Hepatocyte (in vitro differentiated cells): ENCODE measurements at regions not wholly inside any gene's neighbourhood (a gene's known extent, or its start where the extent isn't known, plus 50 kb on each side); places are given as distances from the start of the nearest gene placed in this dataset.

Experiments
- DNase-seq: peaks from one replicate; pipeline ENCODE4 v3.0.0-alpha.2; 2016; ENCODE audit warnings: low spot score
- H2AFZ ChIP-seq: fragments of 200-600 bp; sonication (generic); 2 replicates; pipeline ENCODE4 v1.6.0; 2016; ENCODE audit warnings: antibody characterized with exemption, mild to moderate bottlenecking
- H3K27ac ChIP-seq: fragments of 200-600 bp; sonication (generic); 2 replicates; pipeline ENCODE4 v1.5.1; 2016; ENCODE audit warnings: mild to moderate bottlenecking
- H3K27me3 ChIP-seq: fragments of 200-600 bp; sonication (generic); 2 replicates; pipeline ENCODE4 v1.6.1; 2016
- H3K36me3 ChIP-seq: fragments of 200-600 bp; sonication (generic); replicated peaks from 2 replicates; pipeline ENCODE4 v1.5.1; 2016; ENCODE audit warnings: low read depth; ENCODE audit not compliant: insufficient read depth
- H3K4me1 ChIP-seq: fragments of 200-600 bp; sonication (generic); 2 replicates; pipeline ENCODE4 v1.5.1; 2016; ENCODE audit warnings: mild to moderate bottlenecking, moderate library complexity; ENCODE audit not compliant: insufficient read depth
- H3K4me2 ChIP-seq: fragments of 200-600 bp; sonication (generic); 2 replicates; pipeline ENCODE4 v1.6.0; 2016
- H3K4me3 ChIP-seq: fragments of 200-600 bp; sonication (generic); 2 replicates; pipeline ENCODE4 v1.5.1; 2016; ENCODE audit warnings: mild to moderate bottlenecking
- H3K79me2 ChIP-seq: fragments of 200-600 bp; sonication (generic); 2 replicates; pipeline ENCODE4 v1.6.0; 2017; ENCODE audit warnings: mild to moderate bottlenecking
- H3K9me2 ChIP-seq: fragments of 200-600 bp; sonication (generic); replicated peaks from 2 replicates; pipeline ENCODE4 v1.6.0; 2017; ENCODE audit warnings: mild to moderate bottlenecking; ENCODE audit not compliant: insufficient read depth
- H3K9me3 ChIP-seq: fragments of 200-600 bp; sonication (generic); 2 replicates; pipeline ENCODE4 v1.5.1; 2016; ENCODE audit warnings: low read depth, mild to moderate bottlenecking
- H4K20me1 ChIP-seq: fragments of 200-600 bp; sonication (generic); 2 replicates; pipeline ENCODE4 v1.6.0; 2016; ENCODE audit warnings: mild to moderate bottlenecking; ENCODE audit not compliant: insufficient read depth, poor library complexity, severe bottlenecking
- CTCF ChIP-seq: fragments of 200-600 bp; sonication (generic); IDR thresholded peaks from 2 replicates; pipeline ENCODE4 v1.5.1; 2016; ENCODE audit warnings: antibody characterized with exemption, mild to moderate bottlenecking; ENCODE audit not compliant: poor library complexity
- EZH2 ChIP-seq: fragments of 200-600 bp; sonication (generic); IDR thresholded peaks from 2 replicates; pipeline ENCODE4 v1.6.1; 2016; ENCODE audit warnings: antibody characterized with exemption, mild to moderate bottlenecking, borderline replicate concordance
- EZH2phosphoT487 ChIP-seq: fragments of 200-600 bp; sonication (generic); IDR thresholded peaks from one replicate; pipeline ENCODE4 v1.6.1; 2018; ENCODE audit warnings: antibody characterized with exemption, mild to moderate bottlenecking, low read depth, moderate library complexity; ENCODE audit not compliant: unreplicated experiment, severe bottlenecking
- WGBS: methylation state at CpG from one replicate; pipeline ENCODE4 v1.1.6; 2016; ENCODE audit warnings: low lambda C conversion rate; ENCODE audit errors: missing lambda C conversion rate; 5-methylcytosine and 5-hydroxymethylcytosine counted together

GRCh38 chr22:48141301-48141700, 1378.9 kb downstream of the TBC1D22A start:
- no peaks in the 10 kb centered on the region for H3K27me3 ChIP-seq
- H3K4me1 ChIP-seq = peaks cover 3% of the 10 kb centered on the region
- DNase-seq = no peak
- H3K4me3 ChIP-seq = no peak overlapping the region
- no peak overlapping the region for H3K4me2 ChIP-seq
- TF ChIP-seq EZH2phosphoT487 (no peak), CTCF (no peak), EZH2 (no peak)
- no peaks in the 10 kb centered on the region for H3K79me2 ChIP-seq
- no peaks in the 10 kb centered on the region for H4K20me1 ChIP-seq
- no peaks in the 10 kb centered on the region for H3K9me3 ChIP-seq
- no peaks in the 10 kb centered on the region for H3K9me2 ChIP-seq
- no peak overlapping the region for H3K27ac ChIP-seq
- no peaks in the 10 kb centered on the region for H3K36me3 ChIP-seq
- no peak overlapping the region for H2AFZ ChIP-seq
- WGBS = 86% methylated on average over 10 of the region's 10 CpGs

GRCh38 chr22:48140261-48140813, 1377.9 kb downstream of the TBC1D22A start:
- H3K27me3 ChIP-seq = no peaks in the 10 kb centered on the region
- no peak for DNase-seq
- no peak for TF ChIP-seq EZH2phosphoT487
- TF ChIP-seq EZH2 = no peak
- TF ChIP-seq CTCF = no peak
- H3K36me3 ChIP-seq = no peaks in the 10 kb centered on the region
- H3K4me1 ChIP-seq = peaks cover 3% of the 10 kb centered on the region
- H3K9me3 ChIP-seq = no peaks in the 10 kb centered on the region
- no peaks in the 10 kb centered on the region for H3K79me2 ChIP-seq
- H2AFZ ChIP-seq = no peak overlapping the region
- no peak overlapping the region for H3K4me3 ChIP-seq
- 94% methylated on average over 10 of the region's 10 CpGs for WGBS
- no peak overlapping the region for H3K27ac ChIP-seq
- no peak overlapping the region for H3K4me2 ChIP-seq
- H4K20me1 ChIP-seq = no peaks in the 10 kb centered on the region
- no peaks in the 10 kb centered on the region for H3K9me2 ChIP-seq

- H3K27me3 ChIP-seq = no peaks in the 10 kb centered on the region
- H3K36me3 ChIP-seq = no peaks in the 10 kb centered on the region
- H2AFZ ChIP-seq = no peak overlapping the region
- DNase-seq = no peak
- no peaks in the 10 kb centered on the region for H3K79me2 ChIP-seq
- peaks cover 3% of the 10 kb centered on the region for H3K4me1 ChIP-seq
- H3K9me3 ChIP-seq = no peaks in the 10 kb centered on the region
- H3K9me2 ChIP-seq = no peaks in the 10 kb centered on the region
- 96% methylated on average over 8 of the region's 8 CpGs for WGBS
- no peaks in the 10 kb centered on the region for H4K20me1 ChIP-seq
- H3K27ac ChIP-seq = no peak overlapping the region
- H3K4me3 ChIP-seq = no peak overlapping the region
- TF ChIP-seq CTCF (no peak), EZH2 (no peak), EZH2phosphoT487 (no peak)
- H3K4me2 ChIP-seq = no peak overlapping the region
These were observed 1377.3 kb downstream of the TBC1D22A start for GRCh38 chr22:48139776-48140175.

- Histone ChIP-seq H3K4me2 (no peak overlapping the region), H3K79me2 (no peaks in the 10 kb centered on the region), H3K27me3 (no peaks in the 10 kb centered on the region), H3K9me3 (no peaks in the 10 kb centered on the region), H2AFZ (no peak overlapping the region), H4K20me1 (no peaks in the 10 kb centered on the region), H3K4me1 (peaks cover 3% of the 10 kb centered on the region), H3K36me3 (no peaks in the 10 kb centered on the region), H3K4me3 (no peak overlapping the region), H3K9me2 (no peaks in the 10 kb centered on the region), H3K27ac (no peak overlapping the region)
- no peak for DNase-seq
- TF ChIP-seq EZH2phosphoT487 = no peak
- no peak for TF ChIP-seq EZH2
- TF ChIP-seq CTCF = no peak
- WGBS = 76% methylated on average over 11 of the region's 11 CpGs
These were observed 1376.4 kb downstream of the TBC1D22A start for GRCh38 chr22:48138855-48139254.
